ENCODE measurements at regions not wholly inside any gene's neighbourhood (a gene's known extent, or its start where the extent isn't known, plus 50 kb on each side); places are given as distances from the start of the nearest gene placed in this dataset.

DNA sequence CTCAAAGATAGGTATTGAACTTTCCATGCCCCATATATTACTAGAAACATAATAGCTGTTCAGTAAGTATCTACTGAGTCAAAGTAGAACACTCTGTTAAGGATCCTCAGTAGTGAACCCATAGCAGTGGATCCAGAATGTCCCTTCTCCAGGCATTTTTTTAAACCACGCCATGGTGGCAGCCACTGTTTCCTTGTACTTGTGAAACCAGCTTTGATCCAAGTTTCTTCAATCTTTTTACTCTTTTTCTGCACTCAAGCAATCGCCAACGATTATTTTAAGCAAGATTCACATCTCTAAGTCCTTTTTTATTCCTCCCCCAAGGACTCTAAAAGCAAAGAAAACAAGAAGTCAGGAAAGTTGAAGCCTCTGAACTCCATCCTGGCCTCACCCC, 291.2 kb upstream of the SLC14A2 start:
- no peak for DNase-seq
- Mint-ChIP-seq H3K36me3 (ENCODE audit: low read depth) (no peaks in the 10 kb centered on the region), H3K4me3 (no peak overlapping the region)

GRCh38 chr18:45324495-45325113, 290.7 kb upstream of the SLC14A2 start:
- Mint-ChIP-seq H3K36me3 (ENCODE audit: low read depth) (no peaks in the 10 kb centered on the region), H3K27me3 (peaks cover 9% of the 10 kb centered on the region)

More for the DNA sequence above, 291.2 kb upstream of the SLC14A2 start:
- H3K27ac Mint-ChIP-seq, result no peak overlapping the region
- H3K4me1 Mint-ChIP-seq, result no peaks in the 10 kb centered on the region
- ATAC-seq, result no peak
- peaks cover 7% of the 10 kb centered on the region for H3K27me3 Mint-ChIP-seq
- H3K9me3 ChIP-seq (ENCODE audit: control insufficient read depth, low read length, poor library complexity, severe bottlenecking), result no peaks in the 10 kb centered on the region

GRCh38 chr18:45325778-45326177, 289.5 kb upstream of the SLC14A2 start:
- Mint-ChIP-seq H3K36me3 (ENCODE audit: low read depth) (no peaks in the 10 kb centered on the region), H3K4me1 (no peaks in the 10 kb centered on the region), H3K27ac (no peak overlapping the region), H3K4me3 (no peak overlapping the region), H3K27me3 (peaks cover 9% of the 10 kb centered on the region)
- H3K9me3 ChIP-seq (ENCODE audit: control insufficient read depth, low read length, poor library complexity, severe bottlenecking), result no peaks in the 10 kb centered on the region
- ATAC-seq, result no peak
- no peak for DNase-seq

More at GRCh38 chr18:45324495-45325113, 290.7 kb upstream of the SLC14A2 start:
- no peaks in the 10 kb centered on the region for H3K4me1 Mint-ChIP-seq
- H3K27ac Mint-ChIP-seq, result no peak overlapping the region
- H3K4me3 Mint-ChIP-seq, result no peak overlapping the region
- no peaks in the 10 kb centered on the region for H3K9me3 ChIP-seq (ENCODE audit: control insufficient read depth, low read length, poor library complexity, severe bottlenecking)
- no peak for DNase-seq
- no peak for ATAC-seq

DNA sequence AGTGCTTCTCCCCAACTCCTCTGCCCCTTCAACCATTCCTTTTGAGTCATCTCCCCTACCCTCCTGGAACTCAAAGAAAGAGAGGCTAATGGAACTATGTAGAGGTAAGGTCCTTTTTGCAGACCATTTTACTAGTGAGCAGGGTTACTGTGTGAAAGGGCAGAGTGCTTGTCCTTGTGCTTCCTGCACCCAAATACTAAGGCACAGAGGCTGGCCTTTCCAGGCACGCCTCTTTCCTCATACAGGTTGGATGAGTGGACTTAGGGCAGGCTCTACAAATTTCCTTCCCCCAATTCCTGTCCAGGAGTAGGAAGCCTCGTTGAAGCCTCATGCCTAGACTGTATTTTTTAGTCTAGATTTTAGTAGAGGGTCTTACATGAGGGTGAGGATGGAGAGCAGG, 288.8 kb upstream of the SLC14A2 start:
- Mint-ChIP-seq H3K4me1 (no peaks in the 10 kb centered on the region), H3K27ac (no peak overlapping the region), H3K4me3 (no peak overlapping the region), H3K36me3 (ENCODE audit: low read depth) (no peaks in the 10 kb centered on the region), H3K27me3 (peaks cover 9% of the 10 kb centered on the region)
- H3K9me3 ChIP-seq (ENCODE audit: control insufficient read depth, low read length, poor library complexity, severe bottlenecking), result no peaks in the 10 kb centered on the region
- ATAC-seq (no peak), DNase-seq (no peak)

- Mint-ChIP-seq H3K27ac (no peak overlapping the region), H3K36me3 (ENCODE audit: low read depth) (no peaks in the 10 kb centered on the region)
- DNase-seq, result no peak
Observed at GRCh38 chr18:45328296-45328695, 287.0 kb upstream of the SLC14A2 start.

DNA sequence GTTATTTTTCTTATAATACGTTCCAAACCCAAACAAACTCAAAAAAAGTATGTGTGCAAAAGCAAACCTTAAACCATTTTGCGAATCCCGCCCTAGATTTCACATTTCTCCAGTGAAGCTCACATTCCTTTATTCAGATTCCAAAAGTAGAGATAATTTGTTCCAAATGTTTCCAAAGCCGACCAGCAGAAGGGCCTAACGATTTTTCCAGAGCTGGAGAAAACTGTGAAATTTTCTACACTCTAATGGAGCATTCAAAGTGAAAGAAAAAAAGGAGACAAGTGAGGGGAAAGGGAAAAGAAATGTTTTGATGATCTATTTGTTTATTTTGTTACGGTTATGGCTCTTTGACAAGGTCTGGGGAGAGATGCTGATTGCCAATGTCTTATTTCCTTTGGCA, 286.5 kb upstream of the SLC14A2 start:
- ATAC-seq (no peak), DNase-seq (no peak)
- Mint-ChIP-seq H3K4me3 (no peak overlapping the region), H3K36me3 (ENCODE audit: low read depth) (no peaks in the 10 kb centered on the region), H3K4me1 (no peaks in the 10 kb centered on the region), H3K27ac (no peak overlapping the region), H3K27me3 (peaks cover 9% of the 10 kb centered on the region)
- H3K9me3 ChIP-seq (ENCODE audit: control insufficient read depth, low read length, poor library complexity, severe bottlenecking), result no peaks in the 10 kb centered on the region

More at GRCh38 chr18:45328296-45328695, 287.0 kb upstream of the SLC14A2 start:
- H3K9me3 ChIP-seq (ENCODE audit: control insufficient read depth, low read length, poor library complexity, severe bottlenecking), result no peaks in the 10 kb centered on the region
- no peaks in the 10 kb centered on the region for H3K4me1 Mint-ChIP-seq
- ATAC-seq, result no peak
- no peak overlapping the region for H3K4me3 Mint-ChIP-seq
- H3K27me3 Mint-ChIP-seq, result peaks cover 9% of the 10 kb centered on the region

DNA sequence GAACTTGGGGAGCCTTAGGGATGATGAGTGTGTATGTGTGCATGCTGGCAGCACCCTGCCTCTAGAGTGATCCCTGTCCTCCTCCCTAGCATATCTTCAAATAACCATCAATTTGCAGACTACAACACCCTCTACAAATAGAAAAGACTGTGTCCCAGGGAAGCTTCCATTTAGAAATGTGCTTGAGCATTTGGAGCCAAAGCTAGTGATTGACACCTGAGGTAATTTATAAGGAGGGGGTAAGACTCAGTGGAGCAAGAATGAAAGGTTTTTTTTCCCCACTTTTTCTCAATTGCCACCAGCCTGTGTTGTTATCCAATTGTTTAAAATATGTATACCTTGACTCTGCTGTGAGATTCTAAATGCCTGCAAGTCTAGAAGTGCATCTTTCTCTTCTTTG, 286.0 kb upstream of the SLC14A2 start:
- no peaks in the 10 kb centered on the region for H3K9me3 ChIP-seq (ENCODE audit: control insufficient read depth, low read length, poor library complexity, severe bottlenecking)
- no peaks in the 10 kb centered on the region for H3K36me3 Mint-ChIP-seq (ENCODE audit: low read depth)
- no peak overlapping the region for H3K4me3 Mint-ChIP-seq
- no peak overlapping the region for H3K27ac Mint-ChIP-seq
- ATAC-seq (no peak), DNase-seq (no peak)
- no peaks in the 10 kb centered on the region for H3K4me1 Mint-ChIP-seq
- peaks cover 9% of the 10 kb centered on the region for H3K27me3 Mint-ChIP-seq

- ATAC-seq (no peak), DNase-seq (no peak)
- H3K9me3 ChIP-seq (ENCODE audit: control insufficient read depth, low read length, poor library complexity, severe bottlenecking), result no peaks in the 10 kb centered on the region
- H3K36me3 Mint-ChIP-seq (ENCODE audit: low read depth), result no peaks in the 10 kb centered on the region
- no peak overlapping the region for H3K4me3 Mint-ChIP-seq
- peaks cover 13% of the 10 kb centered on the region for H3K27me3 Mint-ChIP-seq
- no peaks in the 10 kb centered on the region for H3K4me1 Mint-ChIP-seq
- no peak overlapping the region for H3K27ac Mint-ChIP-seq
Observed at GRCh38 chr18:45330170-45330594, 285.1 kb upstream of the SLC14A2 start.

GRCh38 chr18:45332871-45333270, 282.4 kb upstream of the SLC14A2 start:
- H3K4me3 Mint-ChIP-seq, result no peak overlapping the region
- H3K27me3 Mint-ChIP-seq, result peaks cover 13% of the 10 kb centered on the region
- no peak for DNase-seq
- no peaks in the 10 kb centered on the region for H3K9me3 ChIP-seq (ENCODE audit: control insufficient read depth, low read length, poor library complexity, severe bottlenecking)
- no peak overlapping the region for H3K27ac Mint-ChIP-seq
- no peaks in the 10 kb centered on the region for H3K36me3 Mint-ChIP-seq (ENCODE audit: low read depth)
- H3K4me1 Mint-ChIP-seq, result no peaks in the 10 kb centered on the region
- ATAC-seq, result no peak

DNA sequence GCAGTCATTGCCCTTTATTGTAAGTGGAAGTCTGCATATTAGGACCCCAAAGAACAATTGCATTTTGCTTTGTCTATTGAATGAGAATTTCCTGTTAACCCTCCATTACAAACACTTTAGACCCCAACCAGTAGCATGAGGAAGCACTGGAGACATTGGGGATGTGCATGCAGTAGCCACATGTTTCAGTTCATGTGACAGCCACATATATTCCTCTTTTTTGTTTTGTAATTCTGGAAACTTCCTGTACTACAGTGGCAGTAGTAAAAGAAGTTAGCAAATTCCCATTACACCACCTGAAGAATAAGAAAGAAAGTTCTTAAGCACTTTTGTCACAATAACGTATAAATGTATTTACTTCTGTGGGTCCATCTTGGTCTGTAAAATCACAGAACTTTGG, 281.1 kb upstream of the SLC14A2 start:
- H3K27ac Mint-ChIP-seq, result no peak overlapping the region
- ATAC-seq, result no peak
- H3K27me3 Mint-ChIP-seq, result peaks cover 5% of the 10 kb centered on the region
- DNase-seq, result no peak
- H3K4me1 Mint-ChIP-seq, result no peaks in the 10 kb centered on the region
- no peaks in the 10 kb centered on the region for H3K36me3 Mint-ChIP-seq (ENCODE audit: low read depth)
- H3K9me3 ChIP-seq (ENCODE audit: control insufficient read depth, low read length, poor library complexity, severe bottlenecking), result no peaks in the 10 kb centered on the region
- no peak overlapping the region for H3K4me3 Mint-ChIP-seq

DNA sequence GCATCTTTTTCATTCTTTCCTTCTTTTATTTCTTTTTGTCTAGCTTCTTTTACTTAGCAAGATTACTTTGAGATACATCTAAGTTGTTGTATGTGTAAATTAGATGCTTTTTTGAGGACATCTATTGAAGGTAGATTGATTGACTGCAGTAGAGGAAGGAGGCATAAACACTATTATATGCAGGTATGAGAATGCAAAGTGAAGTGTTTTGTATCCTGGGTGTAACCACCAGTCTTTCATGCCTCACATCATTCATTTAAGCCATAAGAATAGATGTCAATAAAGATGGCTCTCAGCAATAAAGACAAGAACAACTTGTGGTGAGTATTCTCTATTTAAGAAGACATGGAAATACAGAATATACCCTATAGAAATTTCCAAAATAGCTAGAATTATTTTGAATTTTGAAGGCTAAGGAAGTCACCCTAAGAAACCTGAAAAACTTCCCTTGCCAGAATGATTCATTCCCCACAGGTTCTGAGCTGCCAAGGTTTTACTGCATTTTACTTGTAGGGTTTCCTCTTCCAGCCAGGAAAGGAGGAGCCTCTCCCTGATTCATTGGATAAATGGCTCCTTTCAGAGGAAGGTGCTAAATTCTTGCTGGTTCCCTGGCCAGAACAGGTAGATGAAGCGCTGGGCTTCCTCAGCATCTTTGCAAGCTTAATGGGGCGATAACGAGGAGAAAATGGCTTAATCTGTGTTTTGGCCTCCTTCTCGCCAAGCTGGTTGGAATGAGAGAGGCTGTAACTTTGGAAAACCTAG, 279.8 kb upstream of the SLC14A2 start:
- no peaks in the 10 kb centered on the region for H3K4me1 Mint-ChIP-seq
- H3K27me3 Mint-ChIP-seq, result peaks cover 6% of the 10 kb centered on the region
- no peak for ATAC-seq
- H3K27ac Mint-ChIP-seq, result no peak overlapping the region
- no peak for DNase-seq
- H3K36me3 Mint-ChIP-seq (ENCODE audit: low read depth), result no peaks in the 10 kb centered on the region
- H3K9me3 ChIP-seq (ENCODE audit: control insufficient read depth, low read length, poor library complexity, severe bottlenecking), result no peaks in the 10 kb centered on the region
- H3K4me3 Mint-ChIP-seq, result no peak overlapping the region

- H3K36me3 Mint-ChIP-seq (ENCODE audit: low read depth), result no peaks in the 10 kb centered on the region
- no peak overlapping the region for H3K27ac Mint-ChIP-seq
- peaks cover 13% of the 10 kb centered on the region for H3K27me3 Mint-ChIP-seq
- ATAC-seq (no peak), DNase-seq (no peak)
- H3K9me3 ChIP-seq (ENCODE audit: control insufficient read depth, low read length, poor library complexity, severe bottlenecking), result no peaks in the 10 kb centered on the region
- no peak overlapping the region for H3K4me3 Mint-ChIP-seq
- H3K4me1 Mint-ChIP-seq, result no peaks in the 10 kb centered on the region
Observed at GRCh38 chr18:45336448-45336847, 278.8 kb upstream of the SLC14A2 start.

- peaks cover 3% of the 10 kb centered on the region for H3K36me3 Mint-ChIP-seq (ENCODE audit: low read depth)
- H3K27me3 Mint-ChIP-seq, result peaks cover 13% of the 10 kb centered on the region
- no peak overlapping the region for H3K4me3 Mint-ChIP-seq
- H3K4me1 Mint-ChIP-seq, result no peaks in the 10 kb centered on the region
- no peaks in the 10 kb centered on the region for H3K9me3 ChIP-seq (ENCODE audit: control insufficient read depth, low read length, poor library complexity, severe bottlenecking)
- ATAC-seq (no peak), DNase-seq (no peak)
- H3K27ac Mint-ChIP-seq, result no peak overlapping the region
Observed at GRCh38 chr18:45337477-45337876, 277.8 kb upstream of the SLC14A2 start.
